ENCODE measurements at regions not wholly inside any gene's neighbourhood (a gene's known extent, or its start where the extent isn't known, plus 50 kb on each side); places are given as distances from the start of the nearest gene placed in this dataset.
"Not testable (repeated sequence)": the region's sequence is repeated elsewhere in the genome, so short reads cannot be mapped to it uniquely, and the experiment has no call there.

DNA sequence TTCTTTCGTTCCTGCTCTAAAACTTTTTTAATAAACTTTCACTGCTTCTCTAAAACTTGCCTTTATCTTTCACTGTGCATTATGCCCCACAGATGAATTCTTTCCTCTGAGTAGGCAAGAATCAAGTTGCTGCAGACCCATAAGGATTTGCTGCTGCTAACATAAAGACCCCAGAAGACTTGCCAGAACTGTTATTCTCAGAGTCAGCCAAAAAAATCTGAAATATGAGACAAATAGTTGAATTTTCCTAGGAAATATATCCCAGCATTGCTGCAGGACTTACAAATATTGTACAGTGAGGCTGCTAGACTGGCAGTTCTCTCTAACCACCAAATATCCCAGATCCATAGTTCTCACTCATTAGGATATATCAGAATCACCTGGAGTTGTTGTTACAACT is 349.1 kb upstream of the FLRT2 start:
- Histone ChIP-seq H3K27ac (no peak overlapping the region), H3K9me3 (no peaks in the 10 kb centered on the region), H3K36me3 (no peaks in the 10 kb centered on the region), H3K27me3 (no peaks in the 10 kb centered on the region), H3K4me1 (no peaks in the 10 kb centered on the region), H3K4me3 (no peak overlapping the region)
- no peak for ATAC-seq
- WGBS (ENCODE audit: insufficient coverage, low coverage, low lambda C conversion rate, missing lambda C conversion rate), result 70% methylated on average over 1 of the region's 1 CpG
- no peak for DNase-seq
- TF ChIP-seq, protein P1, sequence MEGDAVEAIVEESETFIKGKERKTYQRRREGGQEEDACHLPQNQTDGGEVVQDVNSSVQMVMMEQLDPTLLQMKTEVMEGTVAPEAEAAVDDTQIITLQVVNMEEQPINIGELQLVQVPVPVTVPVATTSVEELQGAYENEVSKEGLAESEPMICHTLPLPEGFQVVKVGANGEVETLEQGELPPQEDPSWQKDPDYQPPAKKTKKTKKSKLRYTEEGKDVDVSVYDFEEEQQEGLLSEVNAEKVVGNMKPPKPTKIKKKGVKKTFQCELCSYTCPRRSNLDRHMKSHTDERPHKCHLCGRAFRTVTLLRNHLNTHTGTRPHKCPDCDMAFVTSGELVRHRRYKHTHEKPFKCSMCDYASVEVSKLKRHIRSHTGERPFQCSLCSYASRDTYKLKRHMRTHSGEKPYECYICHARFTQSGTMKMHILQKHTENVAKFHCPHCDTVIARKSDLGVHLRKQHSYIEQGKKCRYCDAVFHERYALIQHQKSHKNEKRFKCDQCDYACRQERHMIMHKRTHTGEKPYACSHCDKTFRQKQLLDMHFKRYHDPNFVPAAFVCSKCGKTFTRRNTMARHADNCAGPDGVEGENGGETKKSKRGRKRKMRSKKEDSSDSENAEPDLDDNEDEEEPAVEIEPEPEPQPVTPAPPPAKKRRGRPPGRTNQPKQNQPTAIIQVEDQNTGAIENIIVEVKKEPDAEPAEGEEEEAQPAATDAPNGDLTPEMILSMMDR (IDR thresholded peaks at IDR 0.05), result no peak
- TF ChIP-seq POLR2A (IDR thresholded peaks at IDR 0.05), result no peak
- intact Hi-C loops (cut with DNase I), result no loop called here

DNA sequence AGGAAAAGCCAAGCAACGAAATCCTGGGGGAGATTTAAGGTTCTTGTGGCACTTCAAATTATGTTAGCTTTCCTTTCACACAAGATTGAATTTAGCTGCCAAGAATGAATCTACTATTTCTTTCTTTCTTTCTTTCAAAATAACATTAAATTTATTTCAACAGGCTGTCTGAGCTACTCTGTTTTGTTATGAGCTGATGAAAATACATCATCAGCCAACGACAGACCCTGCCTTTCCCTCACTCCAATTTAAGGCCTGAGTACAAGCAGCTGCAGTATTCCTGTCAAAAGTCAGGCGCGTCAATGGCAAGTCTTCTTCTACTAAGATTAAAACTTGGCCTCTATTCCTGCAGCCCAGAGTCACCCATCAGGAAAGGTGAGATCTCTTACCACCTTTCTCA is 347.7 kb upstream of the FLRT2 start:
- WGBS (ENCODE audit: insufficient coverage, low coverage, low lambda C conversion rate, missing lambda C conversion rate), result 56% methylated on average over 4 of the region's 4 CpGs
- Histone ChIP-seq H3K4me1 (no peaks in the 10 kb centered on the region), H3K9me3 (no peaks in the 10 kb centered on the region), H3K27ac (no peak overlapping the region), H3K27me3 (no peaks in the 10 kb centered on the region), H3K4me3 (no peak overlapping the region), H3K36me3 (no peaks in the 10 kb centered on the region)
- TF ChIP-seq POLR2A (IDR thresholded peaks at IDR 0.05), result no peak
- TF ChIP-seq, protein P1 (IDR thresholded peaks at IDR 0.05), result no peak
- intact Hi-C loops (cut with DNase I), result no loop called here
- DNase-seq (no peak), ATAC-seq (no peak)

DNA sequence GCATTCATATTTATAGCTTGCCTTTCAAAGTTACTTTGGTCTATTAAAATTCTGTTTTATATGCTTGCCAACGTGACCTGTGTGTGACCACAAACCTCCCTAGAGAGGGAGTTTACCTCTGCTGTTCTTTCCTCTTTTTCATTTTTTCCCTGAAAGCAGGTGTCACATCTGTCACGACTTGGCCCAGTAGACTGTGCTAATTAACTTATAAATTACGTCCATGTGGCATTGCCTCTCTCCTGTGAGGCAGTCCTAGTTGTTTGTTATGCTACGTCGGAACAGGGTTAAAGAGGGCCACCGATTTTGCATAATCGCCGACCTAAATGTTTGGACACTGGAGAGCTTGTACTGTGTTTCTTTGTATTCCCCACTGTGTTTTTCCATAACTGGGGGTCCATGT is 343.9 kb upstream of the FLRT2 start:
- no peak for ATAC-seq
- no peaks in the 10 kb centered on the region for H3K36me3 ChIP-seq
- intact Hi-C loops (cut with DNase I), result no loop called here
- no peaks in the 10 kb centered on the region for H3K9me3 ChIP-seq
- no peak for DNase-seq
- H3K4me3 ChIP-seq, result no peak overlapping the region
- H3K27ac ChIP-seq, result no peak overlapping the region
- no peaks in the 10 kb centered on the region for H3K27me3 ChIP-seq
- TF ChIP-seq, protein P1 (IDR thresholded peaks at IDR 0.05), result no peak
- TF ChIP-seq POLR2A (IDR thresholded peaks at IDR 0.05), result no peak
- 76% methylated on average over 8 of the region's 8 CpGs for WGBS (ENCODE audit: insufficient coverage, low coverage, low lambda C conversion rate, missing lambda C conversion rate)
- H3K4me1 ChIP-seq, result no peaks in the 10 kb centered on the region

DNA sequence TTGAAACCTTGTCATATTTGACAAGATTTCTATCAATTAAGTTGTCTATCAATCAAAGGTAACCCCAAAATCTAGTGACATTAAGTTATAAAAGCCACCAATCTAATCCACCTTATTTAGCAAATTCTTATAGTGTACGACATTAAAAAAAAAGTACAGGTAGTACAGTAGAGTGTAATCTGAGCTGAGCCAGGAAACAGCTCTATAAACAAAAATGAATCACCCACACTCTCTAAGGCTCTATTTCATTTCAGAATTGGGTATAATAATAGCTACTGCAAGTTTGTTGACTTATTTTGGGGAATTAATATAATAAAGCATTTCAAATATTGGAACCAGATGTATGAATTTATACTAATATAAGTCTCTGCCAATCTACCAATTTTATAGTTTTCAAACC is 342.4 kb upstream of the FLRT2 start:
- TF ChIP-seq, protein P1 (IDR thresholded peaks at IDR 0.05), result no peak
- no peak for TF ChIP-seq POLR2A (IDR thresholded peaks at IDR 0.05)
- 35% methylated on average over 1 of the region's 1 CpG for WGBS (ENCODE audit: insufficient coverage, low coverage, low lambda C conversion rate, missing lambda C conversion rate)
- H3K27ac ChIP-seq, result no peak overlapping the region

DNA sequence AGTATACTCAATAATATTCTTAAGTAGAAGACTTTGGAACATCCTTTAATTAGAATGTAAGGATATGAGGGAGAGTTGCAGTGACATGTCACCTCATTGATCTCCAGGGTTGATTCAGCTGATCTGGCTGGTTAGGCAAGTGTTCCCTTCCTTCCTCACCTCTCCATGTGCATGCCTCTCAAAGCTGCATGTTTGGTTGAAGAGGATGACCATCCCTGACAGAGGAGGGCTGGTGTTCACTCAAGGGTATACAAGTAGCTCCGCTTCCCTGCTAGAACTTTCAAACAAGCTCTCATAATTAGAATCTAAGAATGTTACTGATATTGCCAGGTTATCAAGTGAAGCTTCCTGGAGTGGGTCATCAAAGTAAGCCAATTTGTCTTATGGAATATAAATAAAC is 341.1 kb upstream of the FLRT2 start:
- no peaks in the 10 kb centered on the region for H3K27me3 ChIP-seq
- no peaks in the 10 kb centered on the region for H3K9me3 ChIP-seq
- ATAC-seq (no peak), DNase-seq (no peak)
- H3K4me1 ChIP-seq, result no peaks in the 10 kb centered on the region
- intact Hi-C loops (cut with DNase I), result no loop called here
- H3K27ac ChIP-seq, result no peak overlapping the region
- no peaks in the 10 kb centered on the region for H3K36me3 ChIP-seq
- TF ChIP-seq POLR2A (IDR thresholded peaks at IDR 0.05), result no peak
- TF ChIP-seq, protein P1 (IDR thresholded peaks at IDR 0.05), result no peak
- 67% methylated on average over 1 of the region's 1 CpG for WGBS (ENCODE audit: insufficient coverage, low coverage, low lambda C conversion rate, missing lambda C conversion rate)
- H3K4me3 ChIP-seq, result no peak overlapping the region

More for the DNA sequence above, 342.4 kb upstream of the FLRT2 start:
- Histone ChIP-seq H3K4me3 (no peak overlapping the region), H3K36me3 (no peaks in the 10 kb centered on the region), H3K4me1 (no peaks in the 10 kb centered on the region), H3K27me3 (no peaks in the 10 kb centered on the region), H3K9me3 (no peaks in the 10 kb centered on the region)
- intact Hi-C loops (cut with DNase I), result no loop called here
- DNase-seq (no peak), ATAC-seq (no peak)

DNA sequence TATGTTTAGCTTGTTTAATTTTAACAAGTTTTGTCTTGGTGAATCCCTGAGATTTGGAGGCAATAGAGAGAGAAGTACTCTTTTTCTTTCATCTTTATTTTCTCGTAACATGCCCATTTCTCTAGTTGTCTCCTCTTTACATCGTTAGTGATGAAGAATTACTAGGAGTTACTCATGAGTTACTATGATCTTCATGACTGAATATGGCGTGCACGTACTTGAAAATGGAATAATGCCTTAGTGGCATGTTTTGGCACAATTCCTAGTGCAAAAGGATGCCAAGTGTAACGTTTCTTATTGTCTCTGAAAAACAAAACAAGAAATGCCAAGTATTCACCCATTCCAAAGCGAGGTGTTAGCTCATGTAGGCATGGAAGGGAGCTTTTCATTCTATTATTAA is 340.7 kb upstream of the FLRT2 start:
- 48% methylated on average over 6 of the region's 6 CpGs for WGBS (ENCODE audit: insufficient coverage, low coverage, low lambda C conversion rate, missing lambda C conversion rate)
- H3K36me3 ChIP-seq; ATAC-seq; H3K4me3 ChIP-seq; H3K27ac ChIP-seq; intact Hi-C loops (cut with DNase I); DNase-seq; H3K4me1 ChIP-seq; H3K27me3 ChIP-seq; H3K9me3 ChIP-seq: not testable (repeated sequence)
